Epithelial cell of esophagus (primary cell): ENCODE measurements at regions not wholly inside any gene's neighbourhood (a gene's known extent, or its start where the extent isn't known, plus 50 kb on each side); places are given as distances from the start of the nearest gene placed in this dataset.

Source experiments
- DNase-seq: peaks from one replicate; pipeline ENCODE4 v3.0.0; 2010; ENCODE audit warnings: low read depth
- H3K4me3 ChIP-seq: 2 replicates; pipeline ENCODE4 v1.5.1; 2011; ENCODE audit warnings: mild to moderate bottlenecking, low read length, control low read depth
- TF ChIP-seq, protein P1 (sequence below): IDR thresholded peaks from 2 replicates; pipeline ENCODE4 v1.5.1; 2011; ENCODE audit warnings: low read depth, mild to moderate bottlenecking, low read length, control low read depth, inconsistent platforms; ENCODE audit not compliant: insufficient read depth; ENCODE audit errors: missing control alignments

- TF ChIP-seq, protein P1, sequence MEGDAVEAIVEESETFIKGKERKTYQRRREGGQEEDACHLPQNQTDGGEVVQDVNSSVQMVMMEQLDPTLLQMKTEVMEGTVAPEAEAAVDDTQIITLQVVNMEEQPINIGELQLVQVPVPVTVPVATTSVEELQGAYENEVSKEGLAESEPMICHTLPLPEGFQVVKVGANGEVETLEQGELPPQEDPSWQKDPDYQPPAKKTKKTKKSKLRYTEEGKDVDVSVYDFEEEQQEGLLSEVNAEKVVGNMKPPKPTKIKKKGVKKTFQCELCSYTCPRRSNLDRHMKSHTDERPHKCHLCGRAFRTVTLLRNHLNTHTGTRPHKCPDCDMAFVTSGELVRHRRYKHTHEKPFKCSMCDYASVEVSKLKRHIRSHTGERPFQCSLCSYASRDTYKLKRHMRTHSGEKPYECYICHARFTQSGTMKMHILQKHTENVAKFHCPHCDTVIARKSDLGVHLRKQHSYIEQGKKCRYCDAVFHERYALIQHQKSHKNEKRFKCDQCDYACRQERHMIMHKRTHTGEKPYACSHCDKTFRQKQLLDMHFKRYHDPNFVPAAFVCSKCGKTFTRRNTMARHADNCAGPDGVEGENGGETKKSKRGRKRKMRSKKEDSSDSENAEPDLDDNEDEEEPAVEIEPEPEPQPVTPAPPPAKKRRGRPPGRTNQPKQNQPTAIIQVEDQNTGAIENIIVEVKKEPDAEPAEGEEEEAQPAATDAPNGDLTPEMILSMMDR = no peak
Observed at GRCh38 chr18:25843791-25844190, 246.6 kb downstream of the SS18 start.

GRCh38 chr18:25842665-25843064, 247.7 kb downstream of the SS18 start:
- DNase-seq = no peak
- TF ChIP-seq, protein P1 = no peak
- H3K4me3 ChIP-seq = no peak overlapping the region

More at GRCh38 chr18:25843791-25844190, 246.6 kb downstream of the SS18 start:
- no peak for DNase-seq
- H3K4me3 ChIP-seq = no peak overlapping the region

DNA sequence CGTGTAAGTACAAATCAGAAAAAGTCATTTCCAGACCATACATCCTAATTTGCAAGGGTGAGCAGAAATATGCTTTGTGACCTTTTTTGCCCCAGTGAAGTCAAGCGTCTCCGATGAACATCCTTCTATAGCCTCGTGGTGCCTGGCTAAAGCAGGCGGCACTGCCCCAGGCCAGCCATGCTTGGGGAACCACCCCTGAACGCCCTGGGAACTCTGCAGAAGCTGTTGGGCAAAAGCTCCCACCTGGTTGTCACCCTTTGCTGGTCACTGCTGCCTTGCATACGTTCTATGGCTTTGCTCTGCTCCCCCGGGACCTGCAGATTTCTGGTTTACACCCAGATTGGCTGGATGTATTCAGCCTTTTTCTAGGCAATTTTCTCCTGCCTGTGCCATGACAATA, 256.4 kb downstream of the SS18 start:
- TF ChIP-seq, protein P1 = no peak
- DNase-seq = no peak
- no peak overlapping the region for H3K4me3 ChIP-seq

DNA sequence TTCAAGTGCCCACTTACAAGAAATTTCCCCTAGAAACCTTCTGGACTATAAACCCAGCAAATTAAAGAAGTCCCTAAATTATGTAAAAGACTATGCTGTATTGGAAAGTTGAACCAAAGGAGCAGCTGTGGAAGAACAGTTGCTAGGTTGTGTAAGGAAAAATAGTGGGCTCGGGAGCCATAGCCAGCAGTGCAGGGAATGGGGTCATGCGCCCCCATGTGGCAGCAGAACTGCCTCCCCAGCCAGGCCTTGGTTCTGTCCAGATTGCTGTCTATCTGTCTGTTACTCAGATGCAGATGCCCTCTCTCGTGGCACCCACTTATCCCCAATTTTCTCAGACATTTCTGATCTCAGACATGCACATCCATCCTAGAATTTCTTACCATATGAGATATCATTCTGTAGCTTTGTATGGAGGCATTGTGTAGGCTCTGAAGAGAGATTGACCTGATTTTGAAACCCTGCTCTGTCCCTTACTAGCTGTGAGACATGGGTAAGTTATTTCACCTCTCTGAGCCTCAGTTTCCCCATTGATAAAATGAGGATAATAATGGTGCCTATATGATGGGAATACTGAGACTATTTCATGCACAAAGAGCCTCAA, 258.3 kb downstream of the SS18 start:
- TF ChIP-seq, protein P1 = peak; percentile 56
- no peak overlapping the region for H3K4me3 ChIP-seq
- peak; percentile 37 for DNase-seq

DNA sequence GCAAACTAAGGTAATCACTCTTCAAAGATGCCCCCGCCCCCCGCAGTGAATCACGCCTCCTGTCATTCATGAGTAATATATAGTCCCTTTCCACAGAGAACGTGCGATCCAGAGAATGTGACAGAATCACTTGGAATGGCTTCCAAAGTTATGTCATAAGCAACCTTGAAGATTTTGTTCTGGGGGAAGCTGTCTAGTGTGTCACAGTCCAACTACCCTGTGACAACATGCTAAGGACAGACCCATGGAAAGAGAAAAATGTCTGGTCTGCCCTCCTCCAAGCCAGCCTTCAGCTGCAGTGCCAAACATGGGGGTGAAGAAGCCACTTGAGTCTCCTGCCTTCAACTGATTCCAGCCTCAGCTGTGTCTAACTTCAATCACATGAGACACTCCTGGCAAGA, 259.1 kb downstream of the SS18 start:
- TF ChIP-seq, protein P1 = no peak
- no peak overlapping the region for H3K4me3 ChIP-seq
- DNase-seq = no peak

DNA sequence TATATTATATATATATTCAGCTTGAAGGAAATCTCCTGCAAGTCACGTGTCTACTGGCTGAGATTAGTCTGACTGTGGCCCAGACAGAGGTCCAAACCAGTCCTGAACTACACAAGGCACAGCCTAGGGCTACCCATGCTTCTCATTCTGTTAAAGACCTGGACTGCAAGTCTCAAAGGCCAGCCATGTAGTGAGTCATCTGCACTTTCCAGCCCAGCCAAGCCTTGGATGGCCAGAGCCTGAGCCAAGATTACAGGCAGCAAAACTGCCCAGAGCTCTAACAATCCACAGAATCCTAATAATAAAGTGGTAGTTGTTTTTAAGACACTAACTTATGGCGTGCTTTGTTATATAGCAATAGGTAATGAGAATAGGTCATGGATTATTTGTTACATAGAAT, 259.6 kb downstream of the SS18 start:
- no peak for DNase-seq
- TF ChIP-seq, protein P1 = no peak
- H3K4me3 ChIP-seq = no peak overlapping the region

- no peak for DNase-seq
- TF ChIP-seq, protein P1 = no peak
- no peak overlapping the region for H3K4me3 ChIP-seq
Observed at GRCh38 chr18:25827961-25828561, 262.4 kb downstream of the SS18 start.
